ENCODE measurements at regions not wholly inside any gene's neighbourhood (a gene's known extent, or its start where the extent isn't known, plus 50 kb on each side); places are given as distances from the start of the nearest gene placed in this dataset.

- ChIA-PET CTCF (no interaction called here), POLR2A (ENCODE audit: low non-redundant PET) (no interaction called here)
- no peak for DNase-seq (ENCODE audit: low spot score)
- TF ChIP-seq, protein P1, sequence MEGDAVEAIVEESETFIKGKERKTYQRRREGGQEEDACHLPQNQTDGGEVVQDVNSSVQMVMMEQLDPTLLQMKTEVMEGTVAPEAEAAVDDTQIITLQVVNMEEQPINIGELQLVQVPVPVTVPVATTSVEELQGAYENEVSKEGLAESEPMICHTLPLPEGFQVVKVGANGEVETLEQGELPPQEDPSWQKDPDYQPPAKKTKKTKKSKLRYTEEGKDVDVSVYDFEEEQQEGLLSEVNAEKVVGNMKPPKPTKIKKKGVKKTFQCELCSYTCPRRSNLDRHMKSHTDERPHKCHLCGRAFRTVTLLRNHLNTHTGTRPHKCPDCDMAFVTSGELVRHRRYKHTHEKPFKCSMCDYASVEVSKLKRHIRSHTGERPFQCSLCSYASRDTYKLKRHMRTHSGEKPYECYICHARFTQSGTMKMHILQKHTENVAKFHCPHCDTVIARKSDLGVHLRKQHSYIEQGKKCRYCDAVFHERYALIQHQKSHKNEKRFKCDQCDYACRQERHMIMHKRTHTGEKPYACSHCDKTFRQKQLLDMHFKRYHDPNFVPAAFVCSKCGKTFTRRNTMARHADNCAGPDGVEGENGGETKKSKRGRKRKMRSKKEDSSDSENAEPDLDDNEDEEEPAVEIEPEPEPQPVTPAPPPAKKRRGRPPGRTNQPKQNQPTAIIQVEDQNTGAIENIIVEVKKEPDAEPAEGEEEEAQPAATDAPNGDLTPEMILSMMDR (conservative IDR thresholded peaks at IDR 0.05; ENCODE audit: low read depth), result no peak
- H3K27ac ChIP-seq, result no peak overlapping the region
Measured at GRCh38 chr2:147110317-147110716, 734.5 kb upstream of the ACVR2A start.

DNA sequence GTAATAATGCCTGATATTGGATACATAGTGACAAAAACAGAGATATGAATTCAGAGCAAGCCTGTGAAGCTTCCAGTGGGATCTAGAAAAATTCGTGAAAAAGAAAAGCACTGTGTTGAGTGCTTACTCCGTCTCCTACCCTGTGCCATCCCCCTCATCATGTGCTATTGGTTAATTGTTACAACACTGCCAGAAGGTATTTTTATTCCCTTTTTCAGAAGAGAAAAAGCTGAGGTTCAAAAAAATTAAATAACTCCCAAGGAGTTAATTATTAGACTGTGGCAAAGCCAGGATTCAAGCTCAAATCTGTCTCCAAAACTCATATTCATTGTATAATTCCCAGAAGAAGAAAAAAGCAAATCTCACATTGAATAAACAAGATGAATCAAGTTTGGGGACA is 735.5 kb upstream of the ACVR2A start:
- POLR2A ChIA-PET (ENCODE audit: low non-redundant PET), result no interaction called here
- CTCF ChIA-PET, result no interaction called here
- H3K27ac ChIP-seq, result no peak overlapping the region
- TF ChIP-seq, protein P1 (conservative IDR thresholded peaks at IDR 0.05; ENCODE audit: low read depth), result no peak
- no peak for DNase-seq (ENCODE audit: low spot score)

DNA sequence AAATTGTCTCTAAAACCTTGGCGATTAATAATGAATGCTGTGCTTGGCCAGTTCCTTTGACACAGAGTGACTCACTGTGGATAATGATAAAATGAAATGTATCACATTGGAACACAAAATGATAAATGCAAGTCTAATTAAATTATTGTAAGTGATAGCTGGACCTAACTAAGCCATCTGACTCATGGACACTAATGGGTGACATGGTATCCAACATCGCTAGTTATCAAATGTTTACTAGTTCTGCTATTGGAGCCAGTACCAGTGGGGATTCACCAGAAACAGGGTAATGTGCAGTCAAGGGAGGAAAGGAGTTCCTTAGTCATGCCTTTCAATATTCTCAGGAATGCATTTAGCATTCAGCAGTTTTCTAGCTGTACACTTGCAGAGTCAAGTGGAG is 736.3 kb upstream of the ACVR2A start:
- TF ChIP-seq, protein P1 (conservative IDR thresholded peaks at IDR 0.05; ENCODE audit: low read depth), result no peak
- ChIA-PET CTCF (interaction anchor here (0.6 kb wide), 1 partner anchor 121 kb away, joined by 6 read pairs; no protein-coding TSS in a partner anchor), POLR2A (ENCODE audit: low non-redundant PET) (no interaction called here)
- DNase-seq (ENCODE audit: low spot score), result no peak
- H3K27ac ChIP-seq, result no peak overlapping the region

- TF ChIP-seq, protein P1 (conservative IDR thresholded peaks at IDR 0.05; ENCODE audit: low read depth), result no peak
- no peak for DNase-seq (ENCODE audit: low spot score)
- POLR2A ChIA-PET (ENCODE audit: low non-redundant PET), result no interaction called here
- no peak overlapping the region for H3K27ac ChIP-seq
- CTCF ChIA-PET, result interaction anchor here (0.6 to 0.8 kb wide), 2 partner anchors 28 to 96 kb away, joined by 3 to 4 read pairs; no protein-coding TSS in a partner anchor
Measured at GRCh38 chr2:147101941-147102790, 742.7 kb upstream of the ACVR2A start.

DNA sequence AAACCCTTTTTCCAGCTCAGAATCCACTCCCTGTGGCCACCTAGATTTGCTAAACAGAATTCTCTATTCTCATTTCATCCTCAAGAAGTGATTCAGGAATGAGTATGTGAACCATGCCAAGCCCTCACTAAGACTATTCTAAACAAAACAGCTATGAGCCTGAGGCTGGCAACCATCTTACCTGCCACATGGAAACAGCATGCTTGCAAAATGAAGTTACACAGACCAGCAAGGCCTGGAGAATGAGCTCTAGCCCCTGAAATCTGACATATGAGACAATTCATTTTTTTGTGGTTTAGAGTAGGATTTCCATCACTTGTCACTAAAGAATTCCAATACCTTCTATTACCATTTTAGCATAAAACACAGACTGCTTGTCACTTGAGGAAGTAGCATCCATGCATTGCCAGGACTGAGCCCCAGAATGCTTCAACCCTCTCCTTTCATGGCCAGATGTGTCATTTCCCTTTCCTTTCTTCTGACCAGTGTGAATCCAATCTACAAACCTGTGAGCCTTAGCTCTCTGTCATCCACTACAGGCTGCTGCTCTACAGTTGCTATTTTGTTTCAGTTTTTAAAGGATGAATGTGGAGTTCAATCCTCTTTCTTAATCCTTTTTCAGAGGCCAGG is 744.3 kb upstream of the ACVR2A start:
- TF ChIP-seq, protein P1 (conservative IDR thresholded peaks at IDR 0.05; ENCODE audit: low read depth), result no peak
- DNase-seq (ENCODE audit: low spot score), result no peak
- no peak overlapping the region for H3K27ac ChIP-seq
- ChIA-PET CTCF (interaction anchor here (1.9 kb wide), 1 partner anchor 17 kb away, joined by 5 read pairs; no protein-coding TSS in a partner anchor), POLR2A (ENCODE audit: low non-redundant PET) (no interaction called here)

- ChIA-PET CTCF (interaction anchor here (0.6 to 1.9 kb wide), 2 partner anchors 17 to 920 kb away, joined by 3 to 5 read pairs; no protein-coding TSS in a partner anchor), POLR2A (ENCODE audit: low non-redundant PET) (no interaction called here)
- DNase-seq (ENCODE audit: low spot score), result peak; percentile 44
- no peak overlapping the region for H3K27ac ChIP-seq
- TF ChIP-seq, protein P1 (conservative IDR thresholded peaks at IDR 0.05; ENCODE audit: low read depth), result no peak
Measured at GRCh38 chr2:147099845-147100244, 745.0 kb upstream of the ACVR2A start.
